Left renal cortex interstitium (tissue), 4 donors: ENCODE measurements at regions not wholly inside any gene's neighbourhood (a gene's known extent, or its start where the extent isn't known, plus 50 kb on each side); places are given as distances from the start of the nearest gene placed in this dataset.

Experiments
- DNase-seq, 4 donors: peaks; one replicate each; pipeline ENCODE4 v3.0.0-alpha.2; 2013; ENCODE audit warnings: low read depth in 4 of 4, low spot score in 2 of 4, missing footprints in 1 of 4

DNA sequence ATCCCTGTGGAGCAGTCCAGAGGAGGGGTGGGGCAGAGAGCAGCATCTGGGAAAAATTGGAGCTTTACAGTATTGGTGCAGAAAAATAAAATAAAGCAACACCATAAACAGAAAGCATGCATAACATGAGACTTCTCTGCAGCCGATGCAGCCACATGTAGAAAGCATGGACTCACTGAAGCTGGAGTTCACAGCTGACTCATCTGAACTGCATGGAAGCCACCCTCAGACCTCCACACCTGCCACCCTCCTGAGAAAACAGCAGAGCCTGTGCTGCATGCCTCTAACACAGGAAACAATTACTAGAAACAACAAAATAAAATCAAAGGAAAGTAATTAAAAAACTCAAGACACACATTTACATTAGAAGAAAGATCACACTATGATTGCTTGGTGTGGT lies 169.4 kb upstream of the ALKAL2 start:
- no peak for DNase-seq

DNA sequence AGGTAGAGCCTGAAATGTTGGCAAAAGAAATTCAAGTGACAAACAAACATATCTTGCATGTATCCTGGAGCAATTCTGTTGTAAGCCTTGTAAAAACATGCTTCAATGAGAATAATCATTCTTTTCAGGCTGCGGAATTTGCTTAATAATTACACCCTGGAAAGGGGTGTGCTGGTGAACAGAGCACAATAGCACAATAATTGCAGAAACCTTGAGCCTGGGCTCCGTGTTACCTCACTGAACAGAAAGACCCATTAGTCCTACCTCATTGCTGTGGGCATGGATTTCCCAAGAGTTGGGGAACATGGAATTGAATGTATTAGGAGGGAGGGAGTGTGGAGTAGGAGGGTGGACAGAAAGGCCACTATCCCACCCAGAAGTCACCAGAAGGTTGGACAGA lies 168.0 kb upstream of the ALKAL2 start:
- no peak for DNase-seq

DNA sequence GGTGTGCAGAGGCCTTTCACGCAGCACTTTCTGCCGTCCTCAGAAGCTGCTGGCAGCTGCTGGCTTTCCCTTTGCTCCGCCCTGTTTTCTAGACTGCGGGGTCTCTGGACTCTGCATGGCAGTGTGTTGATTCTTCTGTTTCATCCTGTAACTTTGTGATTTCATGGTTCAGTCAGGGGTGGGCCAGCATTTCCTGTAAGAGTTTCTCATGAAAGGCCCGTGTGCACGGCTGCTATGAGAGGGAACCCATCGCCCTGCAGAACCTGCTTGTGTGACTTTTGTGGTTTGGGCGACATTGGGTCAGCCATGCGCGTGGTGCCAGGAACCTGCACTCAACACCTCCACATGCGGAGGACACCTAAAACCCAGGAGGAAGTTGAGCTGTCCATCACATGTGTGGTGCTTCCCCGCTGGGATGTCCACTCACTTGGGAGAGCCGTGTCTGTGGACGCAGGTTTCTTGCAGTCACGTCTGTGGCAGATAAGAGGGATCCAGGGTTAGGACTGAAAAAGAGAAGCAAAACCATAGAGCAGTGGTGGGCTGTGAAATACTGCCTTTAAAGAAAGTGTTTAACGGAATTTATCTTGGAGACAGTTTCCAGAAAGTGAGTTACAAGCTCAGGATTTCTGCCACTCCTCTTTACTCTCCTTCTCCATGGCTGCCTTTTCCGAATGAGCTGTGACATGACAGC lies 167.3 kb upstream of the ALKAL2 start:
- DNase-seq = no peak

DNA sequence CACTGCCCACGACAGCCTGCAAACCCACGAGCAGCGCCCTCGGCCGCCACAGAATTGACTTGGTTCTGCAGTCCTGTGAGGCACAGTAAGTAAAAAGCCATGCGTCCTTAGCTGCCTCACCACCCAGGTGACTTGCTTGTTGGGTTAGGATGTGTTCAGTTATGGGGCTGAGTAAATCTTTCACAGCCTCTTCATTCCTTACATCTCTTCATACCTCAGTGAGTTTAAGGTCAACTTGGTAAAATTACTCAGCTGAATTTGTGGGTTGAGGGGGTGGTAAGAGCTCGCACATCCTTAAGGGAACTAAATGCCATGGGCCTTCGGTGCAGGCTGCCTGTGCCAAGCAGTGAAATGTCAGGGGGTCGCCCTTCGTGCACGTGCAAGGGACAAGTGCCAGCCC lies 165.2 kb upstream of the ALKAL2 start:
- DNase-seq = no peak

DNA sequence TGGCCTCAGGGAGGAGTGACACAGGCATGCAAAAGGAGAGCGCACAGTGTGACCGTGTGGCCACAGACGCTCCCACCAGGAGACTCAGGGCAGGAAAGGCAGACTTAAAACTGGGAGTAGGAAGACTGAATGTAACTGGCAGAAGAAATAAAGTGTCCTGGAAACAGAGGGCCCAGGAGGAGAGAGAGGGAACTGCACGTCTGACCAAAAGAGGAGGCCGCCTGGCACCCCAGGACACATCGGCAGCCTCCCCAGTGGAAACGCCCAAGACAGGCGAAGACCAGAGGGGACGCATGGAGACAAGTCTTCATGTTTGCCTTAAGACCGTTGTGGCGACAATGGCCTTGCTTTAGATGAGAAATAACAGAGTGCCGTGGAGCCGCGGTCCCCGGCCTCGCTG lies 163.6 kb upstream of the ALKAL2 start:
- DNase-seq = no peak

DNA sequence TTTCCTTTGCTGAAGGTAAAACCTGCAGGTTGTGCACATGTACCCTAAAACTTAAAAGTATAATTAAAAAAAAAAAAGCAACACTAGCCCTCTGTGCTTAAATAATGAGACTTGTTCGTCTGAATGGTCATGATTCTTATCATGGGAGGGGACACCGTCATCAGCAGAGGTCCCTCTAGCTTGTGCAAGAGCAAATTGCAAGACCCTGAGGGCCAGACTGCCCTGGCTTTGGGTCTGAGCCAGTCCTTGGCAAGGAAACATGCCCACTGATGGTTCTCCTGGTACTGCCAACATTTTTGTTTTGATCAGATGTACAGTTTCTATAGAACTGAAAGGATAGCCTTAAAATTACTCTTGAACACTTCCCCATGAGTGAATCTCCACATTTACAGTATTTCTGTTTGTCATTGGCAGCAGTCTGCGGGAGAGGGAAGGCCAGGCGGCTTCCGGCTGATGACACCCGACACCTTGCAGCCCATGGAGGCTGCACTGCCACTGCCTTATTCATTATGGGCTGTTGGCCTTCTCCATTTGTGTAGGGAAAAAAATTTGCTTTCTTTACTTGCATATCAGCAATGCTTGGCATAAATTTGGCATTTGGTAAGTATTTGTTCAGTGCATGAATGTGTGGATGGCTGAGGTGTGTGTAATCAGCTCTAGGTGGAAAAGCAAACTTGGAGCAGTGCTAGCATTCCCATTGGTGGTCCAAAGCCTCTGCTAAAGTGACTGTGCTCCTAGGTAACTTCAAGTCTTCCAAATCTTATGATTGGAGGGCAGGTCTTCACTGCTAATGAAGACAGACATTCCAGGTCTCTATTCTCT lies 161.6 kb upstream of the ALKAL2 start:
- no peak for DNase-seq

DNA sequence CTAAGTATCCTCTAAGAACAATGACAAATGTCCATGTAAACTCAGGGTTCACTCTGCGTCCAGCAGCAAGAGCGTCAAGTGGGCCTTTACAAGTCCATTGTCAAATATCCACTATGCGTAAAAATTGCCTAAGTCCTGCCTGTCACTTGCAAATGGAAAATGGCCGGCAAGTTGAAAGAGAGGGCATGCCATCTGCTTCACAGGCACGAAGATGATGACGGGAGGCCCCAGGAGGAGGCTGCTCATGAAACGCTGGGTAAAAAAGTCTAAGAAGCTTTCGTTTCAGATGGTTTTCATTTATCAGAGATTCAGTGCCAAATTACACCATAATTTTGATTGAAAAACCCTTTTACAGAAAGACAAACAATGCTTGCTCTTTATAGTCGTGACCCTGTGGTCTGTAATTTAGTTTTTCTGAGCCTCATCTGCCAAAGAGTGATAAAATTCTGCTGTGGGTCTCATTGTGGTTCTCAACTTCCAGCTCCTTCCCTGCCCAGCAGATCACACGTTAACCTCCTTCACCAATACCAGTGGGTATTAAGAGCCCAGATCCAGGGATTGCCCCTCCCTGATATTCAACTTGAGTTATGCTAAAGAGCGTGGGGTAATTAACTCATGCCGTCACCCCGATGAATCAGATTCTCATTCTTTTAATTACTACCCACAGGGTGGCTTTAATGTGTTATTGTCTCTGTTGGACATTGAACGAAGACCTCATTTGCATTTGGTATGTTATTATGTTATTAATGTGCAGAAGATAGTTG lies 160.2 kb upstream of the ALKAL2 start:
- DNase-seq = no peak

DNA sequence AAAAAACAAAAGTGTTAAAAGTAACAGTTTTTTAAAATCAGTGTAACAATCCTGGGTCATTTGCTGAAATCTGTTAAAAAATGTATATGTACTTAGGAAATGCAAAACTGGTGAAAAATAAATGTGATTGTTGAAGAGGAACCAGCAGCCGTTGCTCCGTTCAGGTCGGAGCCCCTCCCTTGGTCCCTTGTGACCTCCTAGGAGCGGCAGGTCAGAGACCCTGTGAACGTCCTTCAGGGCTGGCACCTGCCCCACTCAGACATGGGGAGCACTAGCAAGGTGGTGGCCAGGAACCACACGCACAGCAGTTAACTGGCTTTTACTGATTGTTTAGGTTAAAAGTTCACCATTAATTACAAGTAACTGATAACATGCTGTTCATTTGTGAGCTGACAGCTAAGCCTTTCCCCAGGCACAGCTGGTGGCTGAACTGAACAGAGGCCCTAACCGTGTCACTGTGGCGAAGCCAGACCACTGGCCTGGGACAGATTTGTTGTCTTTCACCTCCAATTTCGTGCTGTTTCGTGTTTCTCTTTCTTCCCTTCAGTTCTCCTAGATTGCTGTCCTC lies 159.2 kb upstream of the ALKAL2 start:
- no peak for DNase-seq

DNA sequence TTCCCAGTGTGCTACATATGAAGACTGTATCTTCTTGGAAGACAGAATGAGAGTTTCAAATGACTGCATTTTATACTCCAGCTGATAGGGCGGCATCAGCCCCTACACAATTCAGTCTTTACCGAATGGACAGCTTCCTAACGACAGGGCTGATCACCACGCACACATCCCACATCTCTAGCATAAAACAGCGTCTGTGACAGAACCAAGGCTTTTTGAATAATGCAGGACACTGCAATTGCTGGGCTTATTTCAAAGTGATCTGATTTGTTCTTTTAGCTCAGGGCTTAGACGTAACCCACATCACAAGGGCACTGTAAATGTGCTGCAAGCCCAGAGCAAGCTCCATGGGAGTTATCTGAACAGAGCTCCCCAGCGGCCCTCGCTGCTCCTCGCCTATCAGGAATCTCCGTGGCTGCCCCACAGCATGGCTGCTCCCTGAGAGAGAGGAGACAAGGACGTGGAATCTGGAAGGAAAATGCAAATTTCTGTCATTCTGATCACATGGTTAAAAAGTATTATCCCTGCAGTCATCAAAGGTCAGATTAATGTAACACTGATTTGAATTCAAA lies 158.5 kb upstream of the ALKAL2 start:
- no peak for DNase-seq

DNA sequence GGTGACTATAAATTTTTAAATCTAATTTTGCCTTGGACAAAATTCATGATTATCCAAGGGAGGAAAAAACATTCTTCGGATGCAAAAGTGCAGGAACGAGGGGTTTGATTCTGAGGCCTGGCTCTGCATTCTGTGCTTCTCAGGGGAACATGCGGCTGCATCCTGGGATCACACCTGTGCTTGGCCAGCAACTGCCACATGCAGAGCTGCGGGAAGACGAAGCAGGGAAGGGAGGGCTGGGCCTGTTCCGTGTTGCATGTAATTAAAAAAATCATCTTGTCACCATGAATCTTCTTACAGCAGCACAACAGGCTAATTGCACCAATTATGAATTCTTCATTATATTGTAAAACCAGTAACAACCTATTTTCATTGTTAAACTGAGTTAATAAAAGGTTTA lies 158.0 kb upstream of the ALKAL2 start:
- DNase-seq = no peak

DNA sequence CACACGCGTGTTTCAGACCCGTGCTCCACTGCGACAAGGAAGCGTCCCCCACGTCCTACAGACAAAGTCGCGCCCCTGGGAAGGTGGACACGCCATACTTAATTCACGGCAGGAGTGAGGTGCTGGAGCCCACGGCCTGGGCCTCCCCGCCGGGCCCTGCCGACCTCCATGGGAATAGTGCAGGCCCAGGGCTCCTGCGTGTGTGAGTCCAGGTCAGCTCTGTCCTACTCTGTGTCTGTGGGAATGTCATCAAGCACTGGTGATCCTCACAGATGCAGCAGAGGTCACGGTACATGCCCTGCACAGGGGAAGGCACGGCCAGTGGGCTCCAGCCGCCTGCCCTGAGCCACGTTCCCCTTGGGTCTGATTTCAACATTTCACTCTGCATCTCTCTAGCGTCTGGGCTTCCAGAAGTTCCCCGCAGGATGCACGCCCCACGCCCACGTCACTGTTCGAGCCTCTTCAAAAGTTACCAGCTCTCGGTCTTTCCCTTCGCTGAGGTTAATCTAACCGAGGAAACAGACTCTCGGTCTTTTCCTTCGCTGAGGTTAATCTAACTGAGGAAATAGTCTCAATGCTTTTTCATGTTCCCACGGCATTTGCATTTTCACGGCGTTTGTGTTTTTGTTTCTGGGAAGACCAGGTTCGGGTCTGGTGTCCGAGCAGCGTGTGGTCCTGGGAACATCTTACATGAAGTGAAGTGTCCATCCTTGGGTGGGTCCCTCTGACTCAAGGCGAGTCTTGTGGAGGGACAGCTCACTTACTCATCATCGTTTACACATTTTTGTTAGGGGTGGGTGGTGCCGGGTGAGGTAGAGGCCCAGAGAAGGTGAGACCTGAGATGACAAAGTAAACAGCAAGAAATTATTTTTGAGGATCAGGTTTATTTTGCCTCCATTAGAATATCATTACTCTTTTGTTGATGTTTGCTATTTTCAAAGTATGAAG lies 157.3 kb upstream of the ALKAL2 start:
- no peak for DNase-seq

DNA sequence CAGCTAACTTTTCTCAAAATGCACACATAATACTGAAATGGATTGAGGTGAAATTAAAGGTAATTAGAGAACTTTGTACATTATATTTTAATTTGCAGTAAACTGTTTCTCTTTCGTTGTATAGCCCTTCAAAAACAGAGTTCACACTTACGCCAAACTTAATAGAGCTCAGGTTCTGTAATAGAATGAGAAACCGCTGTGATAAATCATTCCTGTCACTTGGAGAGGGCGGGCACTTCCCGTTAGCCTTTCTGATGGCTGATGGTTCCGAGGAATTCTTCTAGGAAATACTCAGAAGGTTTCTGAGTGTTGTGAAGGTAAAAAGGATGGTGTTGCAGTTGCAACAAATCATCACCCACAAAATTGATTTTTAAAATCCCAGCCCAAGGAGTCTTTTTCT lies 155.8 kb upstream of the ALKAL2 start:
- DNase-seq = no peak

DNA sequence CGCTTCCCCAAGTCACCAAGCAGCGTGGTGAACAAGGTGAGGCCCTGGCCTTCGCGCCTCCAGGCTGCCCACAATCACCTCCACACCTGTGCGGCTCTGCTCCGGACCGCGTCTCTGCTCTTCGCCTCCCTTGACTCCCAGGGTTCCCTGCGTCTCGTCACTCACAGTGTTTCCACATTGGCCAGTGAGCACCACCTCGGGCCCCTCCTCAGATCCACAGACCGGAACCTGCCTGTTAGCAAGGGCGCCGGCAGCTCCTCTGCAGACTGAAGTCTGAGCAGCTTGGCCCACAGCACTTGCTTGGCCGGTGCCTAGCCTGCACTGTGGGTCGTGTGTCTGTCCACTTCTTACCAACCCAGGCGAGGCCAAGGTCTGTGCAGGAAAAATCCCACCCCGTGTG lies 155.3 kb upstream of the ALKAL2 start:
- DNase-seq = no peak

DNA sequence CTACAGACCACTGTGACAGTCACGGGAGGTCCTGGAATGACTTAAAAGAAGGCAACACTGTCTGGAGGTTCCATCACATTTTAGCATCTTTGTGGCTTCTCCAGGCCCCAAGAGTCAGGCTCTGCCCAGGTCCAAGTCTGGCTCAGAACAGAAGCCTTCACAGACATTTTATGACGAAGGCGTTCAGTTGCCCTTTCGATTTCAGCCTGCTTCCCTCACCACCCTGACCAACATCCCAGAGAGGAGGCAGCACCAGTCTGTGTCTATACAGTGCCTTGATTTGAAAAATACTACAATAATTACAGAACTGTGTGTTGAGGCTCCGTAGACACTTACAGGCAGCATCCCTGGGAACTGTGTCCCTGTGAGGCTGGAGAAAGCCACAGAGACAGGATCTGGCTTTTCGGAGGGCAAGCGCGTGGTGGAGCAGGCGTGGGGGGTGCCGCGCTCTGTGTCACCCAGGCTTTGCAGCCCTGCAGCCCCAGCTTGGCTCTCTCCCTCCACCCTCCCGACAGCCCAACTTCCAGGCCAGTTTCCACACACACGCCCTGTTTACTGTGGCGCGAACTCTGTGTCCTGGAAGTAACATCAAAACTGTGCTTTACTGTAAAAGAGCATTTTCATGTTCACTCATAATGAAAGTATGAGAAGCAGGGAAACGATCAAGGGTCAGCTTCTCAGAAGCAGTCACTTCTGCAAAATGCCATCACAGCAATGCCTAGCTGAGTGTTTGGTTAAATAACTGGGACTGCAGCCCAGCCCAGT lies 153.5 kb upstream of the ALKAL2 start:
- no peak for DNase-seq

DNA sequence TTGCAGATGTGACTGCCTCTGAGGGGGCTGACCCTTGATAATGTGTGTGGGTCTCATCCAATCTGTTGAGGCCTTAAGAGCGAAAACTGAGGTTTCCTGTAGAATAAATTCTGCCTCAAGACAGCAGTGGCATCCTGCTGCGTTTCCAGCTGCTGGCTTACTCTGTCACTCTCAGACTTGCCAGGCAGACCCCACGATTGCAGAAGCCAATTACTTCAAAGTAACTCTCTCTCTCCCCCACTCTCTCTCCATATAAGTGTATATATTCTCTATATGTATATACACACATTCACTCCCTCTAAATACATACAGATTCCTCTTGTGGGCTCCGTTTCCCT lies 152.5 kb upstream of the ALKAL2 start:
- DNase-seq = no peak

DNA sequence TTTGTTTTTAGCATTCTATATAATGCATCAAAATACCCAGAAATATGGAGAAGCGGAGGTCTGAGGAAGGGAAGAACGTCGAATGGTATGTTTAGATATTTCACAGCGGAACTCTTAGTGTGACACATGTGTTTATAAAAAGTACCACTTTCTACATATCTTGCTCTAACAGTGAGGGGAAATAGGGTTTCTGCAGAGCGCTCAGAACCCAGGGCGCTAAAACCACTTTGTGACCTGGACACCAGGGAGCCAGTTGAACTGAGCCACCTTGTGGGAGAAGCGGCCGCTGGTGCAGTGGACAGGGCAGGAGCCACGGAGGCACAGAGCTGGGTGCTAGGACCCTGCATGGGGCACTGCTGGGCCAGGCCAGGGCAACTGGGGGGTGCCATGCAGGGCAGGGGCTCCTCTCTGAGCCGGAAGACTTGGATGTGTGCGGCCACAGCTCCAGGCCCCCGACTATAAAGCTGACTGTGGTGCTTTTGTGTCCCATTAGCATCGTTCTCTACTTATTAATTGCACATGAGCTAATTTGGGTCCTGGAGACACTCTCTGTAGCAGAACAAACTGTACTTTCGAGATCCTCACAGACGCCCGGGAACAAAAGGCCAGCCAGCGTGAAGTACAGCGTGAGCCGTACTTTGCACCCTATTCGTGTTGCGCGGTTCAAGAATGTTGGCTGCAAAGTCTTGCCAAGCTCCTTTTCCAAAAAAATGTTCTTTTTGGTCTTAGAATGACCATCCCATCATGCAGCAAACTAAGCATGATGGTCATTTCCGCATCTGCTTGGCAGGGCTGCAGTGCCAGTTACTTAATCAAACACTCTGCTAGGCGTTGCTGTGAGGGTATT lies 151.9 kb upstream of the ALKAL2 start:
- DNase-seq = no peak

DNA sequence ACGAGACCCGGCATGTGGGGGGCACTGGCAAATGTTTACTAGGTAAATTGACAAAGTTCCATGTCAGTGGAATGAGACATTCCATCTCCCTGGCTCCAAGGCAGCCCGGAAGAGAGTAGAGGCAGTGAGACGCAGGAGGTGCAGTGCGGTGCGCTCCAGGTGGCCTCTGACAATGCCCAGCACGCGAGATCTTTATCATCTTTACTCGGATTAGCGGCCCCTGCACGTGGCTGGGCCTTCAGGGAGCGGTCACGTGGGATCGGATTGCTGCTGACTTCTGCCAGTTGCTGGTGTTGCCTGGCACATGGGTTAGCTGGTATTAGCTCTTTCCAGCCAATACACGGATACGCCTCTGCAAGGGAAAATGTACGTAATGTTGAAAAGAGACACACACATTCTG lies 151.2 kb upstream of the ALKAL2 start:
- no peak for DNase-seq

DNA sequence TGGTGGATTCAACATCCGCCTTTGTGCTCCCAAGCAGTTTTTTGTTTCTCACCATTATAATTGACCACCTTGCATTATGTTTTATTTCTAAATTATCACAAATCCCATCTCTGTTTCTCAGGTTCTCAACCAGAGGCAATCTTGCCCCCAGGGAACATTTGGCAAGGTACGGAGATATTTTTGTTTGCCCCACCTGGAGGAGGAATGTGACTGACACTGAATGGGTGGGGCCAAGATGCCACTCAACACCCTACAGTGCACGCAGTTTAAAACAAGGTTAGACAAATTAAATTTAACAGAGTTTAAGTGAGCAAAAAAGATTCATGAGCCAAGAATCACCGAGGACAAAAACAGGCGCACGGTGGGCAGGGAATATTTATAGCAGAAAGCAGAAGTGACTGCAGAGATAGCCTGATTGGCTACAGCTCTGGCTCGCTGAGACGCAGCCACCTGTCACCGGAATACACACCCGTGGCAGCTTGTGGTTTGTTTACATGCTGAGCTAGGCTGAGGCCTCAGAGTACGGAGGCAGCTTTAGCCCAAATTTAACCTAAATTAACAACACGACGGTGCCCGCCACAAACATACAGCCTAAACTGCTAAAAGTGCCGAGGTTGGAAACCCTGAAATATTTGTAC lies 150.0 kb upstream of the ALKAL2 start:
- no peak for DNase-seq
